Uterus (tissue), 2 donors: ENCODE measurements at regions not wholly inside any gene's neighbourhood (a gene's known extent, or its start where the extent isn't known, plus 50 kb on each side); places are given as distances from the start of the nearest gene placed in this dataset.

Experiments used
- POLR2A ChIP-seq, 2 donors: fragments of 450-650 bp; IDR thresholded peaks; one replicate each; pipeline ENCODE4 v1.6.1; 2016; ENCODE audit warnings: antibody characterized with exemption in 2 of 2, mild to moderate bottlenecking in 1 of 2, moderate library complexity in 1 of 2
- TF ChIP-seq, protein P1 (sequence below), 4 experiments: fragments of 200-600 bp in 2 of 4; fragments of 450-650 bp in 2 of 4; sonication (generic) in 2 of 4; IDR thresholded peaks; one replicate each; pipeline ENCODE4 v1.5.1; 2016 to 2019; ENCODE audit warnings: antibody characterized with exemption in 4 of 4, mild to moderate bottlenecking in 2 of 4, moderate library complexity in 1 of 4

DNA sequence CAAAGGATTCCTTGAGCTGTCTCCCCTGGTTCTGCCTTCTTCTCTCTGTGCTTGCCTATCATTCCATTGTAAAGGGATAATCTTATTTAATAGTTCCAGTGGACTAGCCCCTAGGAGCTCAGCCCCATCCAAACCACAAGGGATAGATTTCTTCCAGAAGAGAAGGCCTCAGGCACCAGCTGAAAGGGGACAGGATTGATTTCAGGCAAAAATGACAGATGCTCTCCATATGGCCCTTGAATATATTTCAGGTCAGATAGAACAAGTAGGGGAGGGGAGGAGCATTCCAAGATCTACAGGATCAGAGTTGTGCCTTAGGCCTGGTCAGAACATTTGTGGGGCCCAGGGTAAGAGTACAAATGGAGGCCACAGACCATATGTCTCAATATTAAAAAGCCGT is 85.3 kb downstream of the RPLP1 start:
- TF ChIP-seq, protein P1, sequence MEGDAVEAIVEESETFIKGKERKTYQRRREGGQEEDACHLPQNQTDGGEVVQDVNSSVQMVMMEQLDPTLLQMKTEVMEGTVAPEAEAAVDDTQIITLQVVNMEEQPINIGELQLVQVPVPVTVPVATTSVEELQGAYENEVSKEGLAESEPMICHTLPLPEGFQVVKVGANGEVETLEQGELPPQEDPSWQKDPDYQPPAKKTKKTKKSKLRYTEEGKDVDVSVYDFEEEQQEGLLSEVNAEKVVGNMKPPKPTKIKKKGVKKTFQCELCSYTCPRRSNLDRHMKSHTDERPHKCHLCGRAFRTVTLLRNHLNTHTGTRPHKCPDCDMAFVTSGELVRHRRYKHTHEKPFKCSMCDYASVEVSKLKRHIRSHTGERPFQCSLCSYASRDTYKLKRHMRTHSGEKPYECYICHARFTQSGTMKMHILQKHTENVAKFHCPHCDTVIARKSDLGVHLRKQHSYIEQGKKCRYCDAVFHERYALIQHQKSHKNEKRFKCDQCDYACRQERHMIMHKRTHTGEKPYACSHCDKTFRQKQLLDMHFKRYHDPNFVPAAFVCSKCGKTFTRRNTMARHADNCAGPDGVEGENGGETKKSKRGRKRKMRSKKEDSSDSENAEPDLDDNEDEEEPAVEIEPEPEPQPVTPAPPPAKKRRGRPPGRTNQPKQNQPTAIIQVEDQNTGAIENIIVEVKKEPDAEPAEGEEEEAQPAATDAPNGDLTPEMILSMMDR (IDR thresholded peaks at IDR 0.05): no peak
- TF ChIP-seq POLR2A (IDR thresholded peaks at IDR 0.05): no peak
